Right cardiac atrium (tissue), 5 donors: ENCODE measurements at regions not wholly inside any gene's neighbourhood (a gene's known extent, or its start where the extent isn't known, plus 50 kb on each side); places are given as distances from the start of the nearest gene placed in this dataset.

ENCODE experiments used
- ATAC-seq, 2 donors: fragments of 200-7000 bp; cut with Tn5 transposase; one replicate each; pipeline versions ENCODE4 v1.8.0 to v1.9.1; 2020; ENCODE audit warnings: moderate library complexity in 2 of 2, mild to moderate bottlenecking in 1 of 2
- DNase-seq, 3 donors: peaks; one replicate each; pipeline ENCODE4 v3.0.0-alpha.2; 2020
- H3K27ac ChIP-seq: one replicate; pipeline ENCODE4 v1.5.1; 2013; ENCODE audit warnings: mild to moderate bottlenecking, low read length, control low read depth, moderate library complexity
- H3K27me3 ChIP-seq: one replicate; pipeline ENCODE4 v1.6.1; 2013; ENCODE audit not compliant: control insufficient read depth, insufficient read depth
- H3K4me1 ChIP-seq: one replicate; pipeline ENCODE4 v1.6.1; 2013; ENCODE audit warnings: low read length; ENCODE audit not compliant: control insufficient read depth, insufficient read depth
- H3K4me3 ChIP-seq: one replicate; pipeline ENCODE4 v1.5.1; 2013; ENCODE audit warnings: low read length, control low read depth
- H3K9me3 ChIP-seq: one replicate; pipeline ENCODE4 v1.6.1; 2013; ENCODE audit warnings: low read length; ENCODE audit not compliant: control insufficient read depth
- WGBS: extraction: QIAGEN DNeasy Blood & Tissue Kit; methylation state at CpG from one replicate; pipeline ENCODE4 v1.1.7; 2013; 5-methylcytosine and 5-hydroxymethylcytosine counted together
- intact Hi-C, 4 donors: fragments of 100-400 bp; cut with DNase I; formaldehyde crosslinking; loops; one replicate each; pipeline versions ENCODE4 v1.11.0 to v1.14.0; 2022 to 2023
- donor health status: healthy with polysubstance abuse.
- donor health status: DM: no; HTN: yes; CAD: no.
- donor health status: DM: no; HTN: no; CAD: no.
- donor health status: DM: no; HTN: yes; CAD: no; lungs with severe emphysema.
- donor health status: DM: yes; HTN: yes; CAD: no.

DNA sequence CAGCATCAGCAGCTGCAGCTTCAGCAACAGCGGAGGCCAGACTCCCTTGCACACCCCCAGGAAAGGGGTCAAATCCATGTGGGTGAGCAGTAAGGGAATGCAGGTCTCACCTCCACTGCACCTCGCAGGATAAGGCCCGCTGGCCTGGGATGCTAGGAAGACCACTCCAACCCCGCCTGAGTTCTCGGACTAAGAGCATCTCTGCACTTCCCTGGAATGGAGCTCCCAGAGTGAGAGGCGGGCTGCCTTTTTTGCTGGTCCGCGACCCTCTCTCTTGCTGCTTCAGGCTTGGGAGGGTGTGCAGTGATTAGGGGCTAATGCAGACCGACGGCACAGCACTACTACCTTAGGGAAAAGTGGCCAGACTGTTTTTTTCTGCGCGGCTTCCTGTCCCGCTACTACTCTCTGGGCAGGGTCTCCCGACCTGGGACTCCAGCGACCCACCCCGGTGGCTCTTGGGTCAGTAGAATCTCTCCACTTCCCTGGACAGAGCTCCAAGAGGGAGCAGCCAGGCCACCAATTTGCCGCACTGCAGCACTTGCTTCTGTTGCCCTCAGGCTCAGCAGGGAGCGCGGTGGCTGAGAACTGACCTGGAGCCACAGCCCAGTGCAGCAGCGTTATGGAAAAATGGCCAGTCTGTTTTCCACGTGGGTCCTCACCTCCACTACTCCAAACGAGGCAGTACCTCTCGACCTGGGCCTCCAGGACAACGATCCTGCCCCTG is 480.4 kb downstream of the CDH8 start:
- intact Hi-C loops = no loop called here
- DNase-seq (no peak), ATAC-seq (no peak)
- Histone ChIP-seq H3K9me3 (no peaks in the 10 kb centered on the region), H3K4me1 (no peaks in the 10 kb centered on the region), H3K27me3 (no peaks in the 10 kb centered on the region), H3K27ac (no peak overlapping the region), H3K4me3 (no peak overlapping the region)
- WGBS = 88% methylated on average over 24 of the region's 24 CpGs

DNA sequence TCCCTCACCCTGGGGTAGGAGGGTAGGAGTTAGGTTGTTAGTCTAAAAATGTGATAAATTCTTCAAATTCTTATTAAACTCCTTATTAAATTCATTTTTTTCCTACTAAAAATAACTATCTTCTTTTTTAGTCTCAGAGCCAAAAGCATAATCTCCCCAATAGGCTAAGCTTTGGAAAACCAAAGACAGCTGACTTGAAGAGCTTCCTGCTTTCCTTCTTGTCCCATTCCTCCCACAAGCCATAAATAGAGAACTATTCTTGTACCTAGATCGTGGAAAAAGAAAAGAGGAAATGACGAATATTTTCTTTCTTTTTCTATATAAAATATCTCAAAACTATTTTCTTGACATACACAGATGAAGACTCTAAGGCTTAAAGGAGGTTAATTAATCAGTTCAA is 486.9 kb downstream of the CDH8 start:
- intact Hi-C loops = no loop called here
- ATAC-seq (no peak), DNase-seq (no peak)
- Histone ChIP-seq H3K4me1 (no peaks in the 10 kb centered on the region), H3K27me3 (no peaks in the 10 kb centered on the region), H3K4me3 (no peak overlapping the region), H3K27ac (no peak overlapping the region), H3K9me3 (no peaks in the 10 kb centered on the region)
- WGBS = 40% methylated on average over 2 of the region's 2 CpGs

DNA sequence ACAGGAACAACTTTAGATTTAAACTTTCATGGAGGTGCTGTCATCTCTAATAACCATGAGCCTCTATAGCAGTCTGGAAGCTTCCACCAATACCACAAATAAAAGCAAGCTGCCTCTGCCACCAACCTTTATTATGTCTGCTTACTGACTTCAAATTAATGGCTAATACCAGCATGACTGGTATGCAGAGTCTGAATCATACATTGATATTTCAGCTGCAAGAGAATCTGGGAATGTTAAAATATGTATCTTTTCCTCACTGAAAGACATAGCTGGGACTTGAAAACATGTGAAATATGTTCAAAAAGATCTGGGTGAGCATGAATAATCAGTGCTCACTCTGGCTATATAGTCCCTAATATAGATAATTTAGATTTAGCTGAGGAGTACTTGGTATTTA is 488.6 kb downstream of the CDH8 start:
- H3K9me3 ChIP-seq = no peaks in the 10 kb centered on the region
- H3K4me1 ChIP-seq = no peaks in the 10 kb centered on the region
- no peak overlapping the region for H3K27ac ChIP-seq
- intact Hi-C loops = no loop called here
- H3K4me3 ChIP-seq = no peak overlapping the region
- ATAC-seq (no peak), DNase-seq (no peak)
- no peaks in the 10 kb centered on the region for H3K27me3 ChIP-seq

DNA sequence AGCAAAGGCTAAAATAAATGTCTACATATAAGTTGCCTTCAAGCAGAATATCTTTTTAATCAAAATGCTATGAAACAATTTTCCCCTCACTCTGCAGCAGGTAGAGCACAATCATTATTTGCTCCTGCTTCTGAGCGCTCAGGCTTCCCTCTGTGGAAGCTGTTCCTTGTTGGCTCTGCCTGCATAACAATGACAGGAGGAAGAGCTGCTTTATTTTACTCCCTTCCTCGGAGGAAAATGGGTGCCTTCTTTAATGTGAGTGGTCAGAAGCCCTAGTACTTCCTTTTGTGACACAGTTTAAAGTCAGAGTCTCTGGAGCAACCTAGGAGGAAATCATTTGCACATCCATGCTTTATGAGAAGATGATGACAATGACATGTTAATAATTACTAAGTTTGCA is 492.1 kb downstream of the CDH8 start:
- WGBS = 45% methylated on average over 2 of the region's 2 CpGs
- no peaks in the 10 kb centered on the region for H3K9me3 ChIP-seq
- no peak overlapping the region for H3K27ac ChIP-seq
- no peak overlapping the region for H3K4me3 ChIP-seq
- DNase-seq (no peak), ATAC-seq (no peak)
- H3K27me3 ChIP-seq = no peaks in the 10 kb centered on the region
- H3K4me1 ChIP-seq = no peaks in the 10 kb centered on the region
- intact Hi-C loops = no loop called here

DNA sequence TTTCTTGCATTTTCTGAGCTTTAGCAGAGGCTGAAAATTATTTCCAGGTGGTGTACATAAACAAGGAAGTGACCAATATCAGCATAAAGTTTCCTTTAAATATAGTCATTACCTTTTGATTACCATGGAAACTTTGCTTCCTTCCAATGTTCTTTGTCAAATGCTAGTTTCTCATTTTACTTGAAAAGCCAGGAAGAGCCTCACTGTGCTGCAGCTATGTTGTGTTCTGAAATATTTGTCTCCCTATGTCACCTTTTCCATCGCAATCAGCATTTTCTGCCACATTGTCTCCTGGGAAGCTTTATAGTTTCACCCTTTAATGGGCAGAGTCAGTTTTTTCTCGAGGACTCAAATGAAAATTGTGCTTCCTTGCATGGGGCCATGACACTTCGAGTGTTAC is 496.0 kb downstream of the CDH8 start:
- H3K27me3 ChIP-seq = no peaks in the 10 kb centered on the region
- 59% methylated on average over 3 of the region's 3 CpGs for WGBS
- H3K4me3 ChIP-seq = no peak overlapping the region
- no peaks in the 10 kb centered on the region for H3K9me3 ChIP-seq
- ATAC-seq (no peak), DNase-seq (no peak)
- no peak overlapping the region for H3K27ac ChIP-seq
- no peaks in the 10 kb centered on the region for H3K4me1 ChIP-seq
- intact Hi-C loops = no loop called here

DNA sequence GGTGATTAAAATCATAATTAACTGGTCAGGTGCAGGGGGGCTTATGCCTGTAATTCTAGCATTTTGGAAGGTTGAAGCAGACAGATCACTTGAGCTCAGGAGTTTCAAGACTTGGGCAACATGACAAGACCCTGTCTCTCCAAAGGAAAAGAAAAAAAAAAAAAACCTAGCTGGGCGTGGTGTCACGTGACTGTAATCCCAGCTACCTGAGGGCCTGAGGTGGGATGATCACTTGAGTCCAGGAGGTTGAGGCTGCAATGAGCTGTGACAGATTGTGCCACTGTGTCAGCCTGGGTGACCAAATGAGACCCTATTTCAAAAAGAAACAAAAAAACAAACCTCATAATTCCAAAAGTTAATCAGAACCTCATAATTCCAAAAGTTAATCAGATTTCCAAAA is 505.5 kb downstream of the CDH8 start:
- 70% methylated on average over 2 of the region's 2 CpGs for WGBS
- no peak overlapping the region for H3K27ac ChIP-seq

DNA sequence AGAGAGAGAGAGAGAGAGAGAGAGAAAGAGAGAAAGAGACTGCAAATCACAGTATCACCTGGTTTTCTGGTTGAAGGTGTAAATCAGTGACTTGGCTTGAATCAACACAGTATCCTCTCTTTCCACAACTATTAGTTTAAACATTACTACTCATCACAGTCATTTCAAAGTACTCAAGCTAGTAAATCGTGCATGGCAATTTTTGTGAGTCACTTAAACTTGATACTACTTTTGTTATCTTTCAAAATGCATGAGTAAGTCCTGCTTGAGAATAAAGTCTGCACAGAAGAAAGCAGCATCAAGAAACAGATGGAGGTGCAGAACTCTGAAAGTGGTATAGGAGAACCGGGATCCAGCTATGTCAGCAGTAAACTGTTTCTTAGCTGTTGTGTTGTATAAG is 535.4 kb downstream of the CDH8 start:
- Histone ChIP-seq H3K9me3 (no peaks in the 10 kb centered on the region), H3K27ac (no peak overlapping the region), H3K4me3 (no peak overlapping the region), H3K4me1 (no peaks in the 10 kb centered on the region), H3K27me3 (no peaks in the 10 kb centered on the region)
- intact Hi-C loops = no loop called here
- DNase-seq = no peak
- WGBS = 62% methylated on average over 2 of the region's 2 CpGs
- ATAC-seq = no peak

More for the DNA sequence above, 505.5 kb downstream of the CDH8 start:
- no peak for ATAC-seq
- intact Hi-C loops = no loop called here
- DNase-seq = no peak
- Histone ChIP-seq H3K4me3 (no peak overlapping the region), H3K27me3 (no peaks in the 10 kb centered on the region), H3K4me1 (no peaks in the 10 kb centered on the region), H3K9me3 (no peaks in the 10 kb centered on the region)

DNA sequence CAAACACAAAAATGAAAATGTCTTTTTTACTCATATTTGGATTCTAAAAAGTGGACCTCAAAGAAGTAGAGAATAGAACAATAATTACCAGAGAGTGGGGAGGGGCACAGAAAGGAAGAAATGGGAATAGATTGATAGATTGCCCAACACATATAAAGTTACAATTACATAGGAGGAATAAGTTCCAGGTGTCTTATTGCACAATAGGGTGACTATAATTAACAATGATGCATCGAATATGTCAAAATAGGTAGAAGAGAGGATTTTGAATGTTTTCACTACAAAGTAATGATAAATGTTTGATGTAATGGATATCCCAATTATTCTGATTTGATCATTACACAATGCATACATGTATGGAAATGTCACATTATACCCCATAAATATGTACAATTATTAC is 556.0 kb downstream of the CDH8 start:
- Histone ChIP-seq H3K4me3 (no peak overlapping the region), H3K27me3 (no peaks in the 10 kb centered on the region), H3K27ac (no peak overlapping the region), H3K4me1 (no peaks in the 10 kb centered on the region), H3K9me3 (no peaks in the 10 kb centered on the region)
- DNase-seq = no peak
- ATAC-seq = no peak
- intact Hi-C loops = no loop called here
- 92% methylated on average over 1 of the region's 1 CpG for WGBS

DNA sequence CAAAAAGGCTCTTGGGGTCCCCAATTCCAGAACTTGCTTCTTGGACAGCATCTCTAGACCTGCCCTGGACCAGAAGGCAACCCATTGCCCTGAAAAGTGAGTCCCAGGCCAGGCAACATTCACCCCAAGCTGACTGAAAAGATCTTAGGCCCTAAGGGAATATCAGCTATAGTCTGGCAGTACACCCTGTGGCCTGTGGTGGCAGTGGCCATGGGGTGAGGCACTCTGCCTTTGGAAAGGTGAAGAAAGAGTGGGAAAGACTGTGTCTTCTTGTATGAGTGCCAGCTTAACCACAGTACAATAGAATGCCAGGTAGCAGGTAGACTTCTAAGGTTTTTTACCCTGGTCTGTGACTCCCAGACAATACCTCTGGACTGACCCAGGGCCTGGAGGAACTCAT is 564.5 kb downstream of the CDH8 start:
- no peak overlapping the region for H3K4me3 ChIP-seq
- no peaks in the 10 kb centered on the region for H3K27me3 ChIP-seq
- no peak for ATAC-seq
- no peak for DNase-seq
- no peaks in the 10 kb centered on the region for H3K4me1 ChIP-seq
- no peak overlapping the region for H3K27ac ChIP-seq
- intact Hi-C loops = no loop called here
- H3K9me3 ChIP-seq = no peaks in the 10 kb centered on the region

DNA sequence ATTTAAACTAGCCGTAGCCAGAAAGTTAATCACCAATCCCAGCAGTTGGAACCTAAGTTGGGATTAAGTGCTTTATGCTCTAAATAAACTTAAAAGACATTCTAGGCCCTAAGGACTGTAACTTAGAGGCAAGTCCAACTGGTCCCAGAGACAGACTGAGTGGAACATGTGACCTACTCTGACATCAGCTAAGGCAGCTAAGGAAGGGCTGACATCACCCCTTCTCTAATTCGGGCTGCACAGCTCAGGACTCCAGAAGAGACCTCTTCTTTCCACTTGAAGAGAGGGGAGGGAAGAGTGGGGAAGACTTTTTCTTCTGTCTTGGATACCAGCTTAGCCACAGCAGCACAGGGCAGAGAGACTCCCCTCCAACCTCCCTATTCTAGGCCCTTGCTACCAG is 565.2 kb downstream of the CDH8 start:
- WGBS = 79% methylated on average over 2 of the region's 2 CpGs
- Histone ChIP-seq H3K4me1 (no peaks in the 10 kb centered on the region), H3K27ac (no peak overlapping the region), H3K4me3 (no peak overlapping the region), H3K9me3 (no peaks in the 10 kb centered on the region), H3K27me3 (no peaks in the 10 kb centered on the region)
- intact Hi-C loops = no loop called here
- ATAC-seq = no peak
- DNase-seq = no peak

DNA sequence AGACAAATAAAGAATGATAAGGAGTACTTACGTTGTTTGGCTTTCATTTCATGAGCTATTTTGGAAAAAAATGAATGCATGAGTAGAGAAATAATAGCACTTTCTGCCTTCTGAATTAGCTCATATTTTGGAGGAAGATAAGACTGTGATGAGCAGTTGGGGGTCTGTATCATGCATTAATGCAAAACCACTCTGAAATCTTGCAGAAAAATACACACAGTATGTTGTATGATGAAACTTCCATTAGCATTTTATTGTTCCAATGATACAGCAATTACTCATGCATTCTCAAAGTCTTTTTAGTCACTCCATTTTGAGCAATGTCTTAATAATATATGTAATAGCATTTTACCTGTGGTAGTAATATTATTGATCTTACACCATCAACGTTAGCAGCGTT is 571.0 kb downstream of the CDH8 start:
- H3K27ac ChIP-seq = no peak overlapping the region
- no peak for DNase-seq
- WGBS = 66% methylated on average over 3 of the region's 3 CpGs
- no peaks in the 10 kb centered on the region for H3K4me1 ChIP-seq
- no peaks in the 10 kb centered on the region for H3K27me3 ChIP-seq
- ATAC-seq = no peak
- H3K4me3 ChIP-seq = no peak overlapping the region
- no peaks in the 10 kb centered on the region for H3K9me3 ChIP-seq
- intact Hi-C loops = no loop called here

DNA sequence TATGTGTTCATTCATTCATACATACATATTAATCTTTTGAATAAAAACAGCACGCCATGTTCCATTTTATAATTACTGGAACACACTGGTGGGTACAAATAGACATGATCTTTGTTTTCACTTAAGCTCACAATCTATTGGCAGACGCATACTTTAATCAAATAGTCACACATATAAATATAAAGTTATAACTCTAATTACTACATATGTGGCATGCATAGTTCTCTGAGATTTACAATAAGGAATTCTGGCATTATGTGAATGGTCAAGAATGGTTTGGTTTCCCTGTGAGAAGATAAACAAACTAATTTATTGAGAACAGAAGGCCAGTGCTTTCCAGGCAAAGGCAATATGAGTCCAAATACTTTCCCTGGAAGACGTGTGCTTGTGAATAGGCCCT is 576.2 kb downstream of the CDH8 start:
- H3K4me1 ChIP-seq = no peaks in the 10 kb centered on the region
- no peak for ATAC-seq
- intact Hi-C loops = no loop called here
- no peaks in the 10 kb centered on the region for H3K27me3 ChIP-seq
- H3K4me3 ChIP-seq = no peak overlapping the region
- no peak overlapping the region for H3K27ac ChIP-seq
- no peaks in the 10 kb centered on the region for H3K9me3 ChIP-seq
- 78% methylated on average over 3 of the region's 3 CpGs for WGBS
- no peak for DNase-seq
